NCI-H526 treated with DMSO at 0.1 percent for 48 hours (cell line): ENCODE measurements at regions not wholly inside any gene's neighbourhood (a gene's known extent, or its start where the extent isn't known, plus 50 kb on each side); places are given as distances from the start of the nearest gene placed in this dataset.
"Not testable (repeated sequence)": the region's sequence is repeated elsewhere in the genome, so short reads cannot be mapped to it uniquely, and the experiment has no call there.

ENCODE experiments used
- DNase-seq: peaks from one replicate; lab custom pipeline; 2025; lab: John Stamatoyannopoulos, UW

- no peak for DNase-seq
Observed at GRCh38 chr2:183807870-183808269, 683.6 kb downstream of the NUP35 start.

- no peak for DNase-seq
Observed at GRCh38 chr2:183809404-183809803, 685.2 kb downstream of the NUP35 start.

DNA sequence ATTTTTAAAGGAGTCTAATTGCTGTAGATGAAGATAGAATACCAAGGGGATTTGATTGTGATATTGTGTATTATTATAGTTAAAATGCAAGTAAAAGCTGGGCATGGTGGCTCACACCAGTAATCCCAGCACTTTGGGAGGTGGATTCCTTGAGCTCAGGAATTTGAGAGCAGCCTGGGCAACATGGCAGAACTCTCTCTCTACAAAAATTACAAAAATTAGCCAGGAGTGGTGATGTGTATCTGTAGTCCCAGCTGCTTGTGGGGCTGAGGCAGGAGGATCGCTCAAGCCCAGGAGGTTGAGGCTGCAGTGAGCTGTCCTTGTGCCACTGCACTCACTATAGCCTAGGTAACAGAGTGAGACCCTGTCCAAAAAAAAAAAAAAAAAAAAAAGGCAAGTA is 687.0 kb downstream of the NUP35 start:
- no peak for DNase-seq

DNA sequence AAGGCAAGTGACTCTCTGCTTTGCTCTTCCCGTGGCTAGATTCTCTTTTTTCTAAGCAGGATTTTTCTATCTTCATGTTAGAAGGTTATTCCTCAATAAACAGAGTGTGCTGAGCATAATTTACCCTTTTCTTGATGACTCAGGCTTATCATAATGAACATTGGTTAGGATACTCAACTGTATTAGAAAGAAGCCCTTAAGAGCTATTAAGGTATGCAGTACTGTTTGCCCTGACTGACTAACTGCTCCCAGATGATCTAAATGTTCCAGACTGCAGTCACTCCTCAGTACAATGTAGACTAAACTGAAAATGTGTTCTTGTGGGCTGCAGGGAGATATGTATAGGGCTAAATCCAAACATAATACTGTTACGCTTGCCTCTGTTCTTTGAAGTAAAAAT is 687.8 kb downstream of the NUP35 start:
- no peak for DNase-seq

DNA sequence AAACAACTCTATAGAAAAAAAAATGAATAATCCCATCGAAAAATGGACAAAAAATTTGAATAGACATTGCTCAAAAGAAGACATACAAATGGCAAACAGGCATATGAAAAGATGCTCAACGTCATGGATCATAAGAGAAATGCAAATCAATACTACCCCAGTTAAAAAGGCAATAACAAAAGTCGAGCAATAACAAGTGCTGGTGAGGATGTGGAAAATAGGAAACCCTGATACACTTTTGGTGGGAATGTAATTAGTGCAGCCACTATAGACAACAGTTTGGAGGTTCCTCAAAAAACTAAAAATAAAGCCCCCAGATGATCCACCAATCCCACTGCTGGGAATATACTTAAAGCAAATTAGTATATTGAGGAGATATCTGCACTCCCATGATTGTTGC is 701.5 kb downstream of the NUP35 start:
- DNase-seq, result no peak

DNA sequence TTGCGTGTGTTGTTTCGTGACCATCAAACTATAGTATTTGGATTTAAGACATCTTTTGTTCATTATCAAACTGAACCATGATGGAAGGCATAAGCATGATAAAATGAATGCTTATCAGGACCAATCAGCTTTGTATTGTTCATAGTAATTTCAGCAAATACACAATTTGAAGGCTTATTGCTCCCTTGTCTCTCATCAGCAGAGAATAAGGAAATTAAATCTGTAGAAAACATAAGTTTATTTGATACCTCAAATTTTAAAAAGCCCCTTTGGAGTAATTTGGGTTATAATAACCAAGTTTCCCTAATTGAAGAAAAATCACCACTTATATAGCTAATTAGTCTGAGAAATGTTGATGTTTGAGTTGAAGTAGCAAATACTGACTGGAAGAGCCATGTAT is 705.7 kb downstream of the NUP35 start:
- DNase-seq, result no peak

- DNase-seq, result no peak
Observed at GRCh38 chr2:183837157-183837556, 712.9 kb downstream of the NUP35 start.

GRCh38 chr2:183838295-183838694 is 714.1 kb downstream of the NUP35 start:
- no peak for DNase-seq

DNA sequence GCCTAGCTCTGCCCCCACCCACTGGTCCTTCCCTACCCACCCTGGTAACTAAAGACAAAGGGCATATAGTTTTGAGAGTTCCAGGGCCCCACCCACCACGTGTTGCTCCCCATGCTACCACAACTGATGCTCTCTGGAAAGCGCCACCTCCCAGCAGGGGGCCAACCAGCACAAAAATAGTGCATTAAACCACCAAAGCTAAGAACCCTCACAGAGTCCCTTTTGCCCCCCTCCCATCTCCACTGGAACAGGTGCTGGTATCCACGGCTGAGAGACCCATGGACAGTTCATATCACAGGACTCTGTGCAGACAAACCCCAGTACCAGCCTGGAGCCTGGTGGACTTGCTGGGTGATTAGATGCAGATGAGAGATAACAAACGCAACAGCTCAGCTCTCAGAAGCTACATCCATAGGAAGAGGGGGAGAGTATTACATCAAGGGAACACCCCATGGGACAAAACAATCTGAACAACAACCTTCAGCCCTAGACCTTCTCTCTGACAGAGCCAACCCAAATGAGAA is 715.9 kb downstream of the NUP35 start:
- no peak for DNase-seq

GRCh38 chr2:183849826-183850225 is 725.6 kb downstream of the NUP35 start:
- DNase-seq, result not testable (repeated sequence)

- DNase-seq, result no peak
Observed at GRCh38 chr2:183859129-183859528, 734.9 kb downstream of the NUP35 start.

DNA sequence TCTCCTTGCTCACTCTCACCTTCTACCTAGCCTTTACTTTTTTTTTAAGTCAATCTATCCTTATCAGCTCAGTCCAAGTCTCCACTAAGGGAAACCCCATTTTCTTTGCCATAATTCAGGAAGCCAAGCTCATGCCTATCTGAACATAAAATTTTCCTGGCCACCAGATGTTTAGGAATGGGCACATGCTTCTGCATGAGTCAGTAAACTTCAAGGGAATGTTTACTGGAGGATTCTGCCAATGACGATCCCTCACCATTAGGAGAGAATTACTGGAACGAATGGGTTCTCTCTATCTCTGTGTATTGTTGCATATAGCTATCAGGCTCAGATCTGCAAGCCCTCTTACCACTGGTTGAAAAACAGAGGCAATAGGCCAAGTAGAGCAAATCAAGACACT is 731.7 kb upstream of the ZNF804A start:
- DNase-seq, result no peak

DNA sequence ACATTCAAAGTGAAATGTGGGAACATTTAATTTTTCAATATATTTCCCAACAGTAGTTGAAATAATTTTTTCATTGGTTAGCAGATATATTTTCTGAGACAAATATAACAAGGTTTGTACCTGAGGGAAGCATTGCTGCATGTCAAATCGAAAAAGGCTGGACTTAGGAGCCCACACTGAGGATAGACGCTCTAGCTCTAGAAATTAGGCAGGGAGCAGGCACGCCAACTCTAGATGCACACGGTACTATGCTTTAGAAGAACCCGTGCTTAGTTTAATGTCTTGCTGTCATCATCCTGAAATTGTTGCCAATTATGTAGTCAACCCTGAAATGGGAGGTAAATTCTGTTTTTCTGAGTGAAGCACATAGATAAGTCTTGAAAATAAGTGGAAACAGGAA is 731.1 kb upstream of the ZNF804A start:
- DNase-seq, result no peak

GRCh38 chr2:183868153-183868552 is 730.2 kb upstream of the ZNF804A start:
- no peak for DNase-seq

GRCh38 chr2:183868707-183869106 is 729.6 kb upstream of the ZNF804A start:
- no peak for DNase-seq

DNA sequence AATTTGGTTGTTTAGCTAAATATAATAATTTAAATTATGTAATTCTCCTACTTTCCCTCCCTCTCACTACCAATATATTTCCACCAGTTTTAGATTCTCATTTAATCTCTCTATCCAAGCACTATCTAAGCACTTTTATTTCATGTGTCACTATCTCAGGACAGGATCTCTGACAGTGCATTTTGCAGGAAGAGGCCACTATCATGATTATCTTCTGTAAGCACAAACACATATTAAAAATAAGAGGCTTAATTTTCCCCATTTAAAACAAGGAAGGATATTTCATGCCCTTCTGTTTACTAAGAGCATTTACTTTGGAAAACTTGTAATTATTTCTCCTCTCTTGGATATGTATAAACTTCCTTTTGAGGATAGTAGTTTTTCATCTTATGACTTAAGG is 726.2 kb upstream of the ZNF804A start:
- DNase-seq, result no peak

GRCh38 chr2:183881978-183882377 is 716.4 kb upstream of the ZNF804A start:
- DNase-seq, result no peak

- DNase-seq, result no peak
Observed at GRCh38 chr2:183892315-183892941, 705.9 kb upstream of the ZNF804A start.

DNA sequence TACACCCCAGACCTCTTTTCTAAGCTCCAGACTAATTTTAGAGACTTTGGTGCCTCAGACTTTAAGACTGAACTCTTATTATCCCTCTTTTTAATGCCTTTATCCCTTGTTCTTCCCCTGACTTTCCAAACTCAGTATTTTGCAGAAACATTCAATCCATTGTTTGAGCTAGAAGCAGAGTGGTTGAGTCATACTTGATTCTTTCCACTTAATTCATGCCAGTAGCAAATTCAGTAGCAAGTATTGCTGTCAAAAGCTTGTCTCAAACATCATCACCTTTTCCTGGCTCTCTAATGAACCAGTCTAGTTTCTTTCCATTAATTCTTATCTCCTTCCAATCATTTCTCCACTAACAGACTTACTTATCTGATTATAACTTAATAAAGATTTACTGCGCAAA is 699.7 kb upstream of the ZNF804A start:
- DNase-seq, result no peak

DNA sequence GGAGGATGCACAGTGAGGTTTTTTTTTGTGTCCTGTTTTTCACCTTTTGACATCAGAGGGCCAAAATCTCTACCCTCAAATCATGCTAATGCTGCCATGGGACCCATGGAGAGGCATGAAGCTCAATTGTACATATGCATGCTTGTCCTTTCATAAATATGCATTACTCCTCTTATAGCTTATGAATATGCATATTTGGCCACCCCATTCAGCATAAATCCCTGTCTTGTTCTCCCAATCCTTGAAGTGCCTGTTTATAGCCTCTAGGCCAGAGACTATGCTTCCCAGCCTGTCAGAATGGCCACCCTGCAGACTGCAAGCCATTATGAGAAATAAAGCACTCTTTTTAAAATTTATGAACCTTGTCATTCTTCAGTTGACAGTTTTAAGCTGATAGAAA is 696.4 kb upstream of the ZNF804A start:
- no peak for DNase-seq

DNA sequence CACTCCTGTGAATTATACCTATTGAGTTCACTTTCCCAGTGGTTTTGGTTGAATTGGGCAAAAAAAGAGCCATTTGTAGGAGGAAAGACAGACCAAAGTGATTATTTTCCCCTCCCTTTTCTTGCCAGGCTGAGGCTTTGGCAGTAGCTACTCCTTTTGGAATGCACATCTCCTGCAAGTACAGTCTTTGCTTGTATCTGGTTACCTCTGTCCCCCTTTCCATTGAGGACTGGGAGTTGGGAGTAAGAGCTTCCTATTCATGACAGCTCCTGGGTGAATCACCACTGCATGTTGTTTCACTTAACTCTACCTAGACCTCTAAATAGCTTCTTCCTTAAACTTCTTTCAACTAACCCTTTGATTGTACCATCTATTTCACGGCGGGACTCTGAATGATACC is 695.3 kb upstream of the ZNF804A start:
- DNase-seq, result no peak

- DNase-seq, result not testable (repeated sequence)
Observed at GRCh38 chr2:183916041-183916440, 682.3 kb upstream of the ZNF804A start.

GRCh38 chr2:183919167-183919566 is 679.2 kb upstream of the ZNF804A start:
- no peak for DNase-seq

DNA sequence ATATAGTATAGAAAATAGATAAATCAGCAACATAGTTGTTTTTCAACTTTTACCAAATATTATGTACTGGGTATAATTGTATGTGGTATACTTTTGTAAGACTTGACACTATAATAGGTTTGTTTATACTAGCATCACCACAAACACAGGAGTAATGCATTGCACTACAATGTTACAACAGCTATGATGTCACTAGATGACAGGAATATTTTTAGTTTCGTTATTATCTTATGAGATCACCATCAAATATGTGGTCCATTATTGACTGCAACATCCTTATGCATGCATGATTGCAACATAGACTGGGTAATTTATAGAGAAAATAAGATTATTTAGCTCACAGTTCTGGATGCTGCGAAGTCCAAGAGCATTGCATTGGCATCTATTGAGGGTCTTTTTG is 678.4 kb upstream of the ZNF804A start:
- no peak for DNase-seq
